Gastrocnemius medialis (tissue), 4 donors: ENCODE measurements at regions not wholly inside any gene's neighbourhood (a gene's known extent, or its start where the extent isn't known, plus 50 kb on each side); places are given as distances from the start of the nearest gene placed in this dataset.

ENCODE experiments used
- ATAC-seq, 2 donors: fragments of 150-250 bp; one replicate each; pipeline ENCODE4 v1.9.1; 2016
- DNase-seq, 2 donors: peaks; one replicate each; pipeline ENCODE4 v3.0.0-alpha.2; 2019
- H3K27ac ChIP-seq, 4 donors: fragments of 200-600 bp; sonication (generic); 1 replicate in 1 of 4; 2 replicates in 3 of 4; pipeline ENCODE4 v1.5.1; 2016 to 2018; ENCODE audit warnings: mild to moderate bottlenecking in 2 of 4, moderate library complexity in 1 of 4
- H3K27me3 ChIP-seq, 3 donors: fragments of 200-600 bp; sonication (generic) in 2 of 3; 1 replicate in 1 of 3; 2 replicates in 2 of 3; pipeline versions ENCODE4 v1.5.1 to v1.6.0; 2016 to 2019; ENCODE audit warnings: mild to moderate bottlenecking in 1 of 3, moderate library complexity in 1 of 3
- H3K36me3 ChIP-seq, 2 donors: fragments of 200-600 bp; sonication (generic) in 1 of 2; one replicate each; pipeline ENCODE4 v1.5.1; 2017 to 2018
- H3K4me1 ChIP-seq, 2 donors: fragments of 200-600 bp; sonication (generic) in 1 of 2; one replicate each; pipeline ENCODE4 v1.5.1; 2016 to 2017; ENCODE audit warnings: mild to moderate bottlenecking in 2 of 2
- H3K4me3 ChIP-seq, 4 donors: fragments of 200-600 bp; sonication (generic) in 3 of 4; 1 replicate in 1 of 4; 2 replicates in 3 of 4; pipeline ENCODE4 v1.5.1; 2016 to 2019; ENCODE audit warnings: mild to moderate bottlenecking in 2 of 4
- H3K9me3 ChIP-seq, 3 donors: fragments of 200-600 bp; sonication (generic) in 2 of 3; 1 replicate in 1 of 3; 2 replicates in 2 of 3; pipeline ENCODE4 v1.5.1; 2016 to 2019
- CTCF ChIP-seq, 5 experiments: fragments of 450-650 bp in 3 of 5; fragments of 200-600 bp in 2 of 5; sonication (generic) in 2 of 5; IDR thresholded peaks in 4 of 5; conservative IDR thresholded peaks in 1 of 5; 1 replicate in 4 of 5; 2 replicates in 1 of 5; pipeline ENCODE4 v1.5.1; 2016 to 2019; ENCODE audit warnings: antibody characterized with exemption in 5 of 5, mild to moderate bottlenecking in 3 of 5, moderate library complexity in 3 of 5
- POLR2A ChIP-seq, 2 donors: fragments of 450-650 bp; IDR thresholded peaks; one replicate each; pipeline ENCODE4 v1.6.1; 2017; ENCODE audit warnings: antibody characterized with exemption in 2 of 2, mild to moderate bottlenecking in 2 of 2, moderate library complexity in 2 of 2
- in situ Hi-C, 4 donors: fragments of 200-750 bp; cut with MboI; loops; one replicate each; pipeline versions ENCODE4 v1.15.0 to v1.8.0; 2017; ENCODE audit warnings: low sequenced_read_pairs in 4 of 4
- intact Hi-C: fragments of 100-400 bp; cut with DNase I; formaldehyde crosslinking; loops from one replicate; pipeline ENCODE4 v1.15.1; 2023; ENCODE audit warnings: low total_unique reads

GRCh38 chr22:47987885-47988515, 1225.5 kb downstream of the TBC1D22A start:
- H3K9me3 ChIP-seq: no peaks in the 10 kb centered on the region
- intact Hi-C loops: no loop called here
- ATAC-seq: no peak
- TF ChIP-seq POLR2A (IDR thresholded peaks at IDR 0.05) (no peak), CTCF (IDR thresholded peaks at IDR 0.05 in 4 of 5, conservative IDR thresholded peaks at IDR 0.05 in 1 of 5) (no peak)
- DNase-seq: no peak
- no peak overlapping the region for H3K27ac ChIP-seq
- no peak overlapping the region for H3K4me3 ChIP-seq
- H3K4me1 ChIP-seq: no peaks in the 10 kb centered on the region
- in situ Hi-C loops: no loop called here
- peaks cover 0 to 3% (median 0%) of the 10 kb centered on the region in 3 donors for H3K27me3 ChIP-seq
- no peaks in the 10 kb centered on the region for H3K36me3 ChIP-seq

GRCh38 chr22:47976219-47976618, 1213.8 kb downstream of the TBC1D22A start:
- no peak overlapping the region for H3K27ac ChIP-seq
- no peaks in the 10 kb centered on the region for H3K9me3 ChIP-seq
- in situ Hi-C loops (no loop called here), intact Hi-C loops (no loop called here)
- DNase-seq: no peak
- H3K27me3 ChIP-seq: no peaks in the 10 kb centered on the region
- TF ChIP-seq POLR2A (IDR thresholded peaks at IDR 0.05) (no peak), CTCF (IDR thresholded peaks at IDR 0.05 in 4 of 5, conservative IDR thresholded peaks at IDR 0.05 in 1 of 5) (no peak)
- H3K4me3 ChIP-seq: no peak overlapping the region
- no peaks in the 10 kb centered on the region for H3K4me1 ChIP-seq
- no peak for ATAC-seq
- no peaks in the 10 kb centered on the region for H3K36me3 ChIP-seq

GRCh38 chr22:47967831-47968230, 1205.4 kb downstream of the TBC1D22A start:
- Histone ChIP-seq H3K4me1 (no peaks in the 10 kb centered on the region), H3K27ac (no peak overlapping the region), H3K27me3 (no peaks in the 10 kb centered on the region), H3K4me3 (no peak overlapping the region), H3K36me3 (no peaks in the 10 kb centered on the region), H3K9me3 (no peaks in the 10 kb centered on the region)
- intact Hi-C loops: no loop called here
- DNase-seq (no peak), ATAC-seq (no peak)
- TF ChIP-seq CTCF (IDR thresholded peaks at IDR 0.05 in 4 of 5, conservative IDR thresholded peaks at IDR 0.05 in 1 of 5) (no peak), POLR2A (IDR thresholded peaks at IDR 0.05) (no peak)
- in situ Hi-C loops: no loop called here

GRCh38 chr22:47966316-47966715, 1203.9 kb downstream of the TBC1D22A start:
- H3K27me3 ChIP-seq: no peaks in the 10 kb centered on the region
- H3K9me3 ChIP-seq: no peaks in the 10 kb centered on the region
- H3K27ac ChIP-seq: no peak overlapping the region
- DNase-seq (no peak), ATAC-seq (no peak)
- TF ChIP-seq CTCF (IDR thresholded peaks at IDR 0.05 in 4 of 5, conservative IDR thresholded peaks at IDR 0.05 in 1 of 5) (no peak), POLR2A (IDR thresholded peaks at IDR 0.05) (no peak)
- in situ Hi-C loops: no loop called here
- intact Hi-C loops: no loop called here
- H3K4me1 ChIP-seq: no peaks in the 10 kb centered on the region
- no peaks in the 10 kb centered on the region for H3K36me3 ChIP-seq
- H3K4me3 ChIP-seq: no peak overlapping the region

- H3K4me3 ChIP-seq: no peak overlapping the region
- DNase-seq (no peak), ATAC-seq (no peak)
- no peak overlapping the region for H3K27ac ChIP-seq
- no peaks in the 10 kb centered on the region for H3K27me3 ChIP-seq
- TF ChIP-seq POLR2A (IDR thresholded peaks at IDR 0.05) (no peak), CTCF (IDR thresholded peaks at IDR 0.05 in 4 of 5, conservative IDR thresholded peaks at IDR 0.05 in 1 of 5) (no peak)
- in situ Hi-C loops (no loop called here), intact Hi-C loops (no loop called here)
- no peaks in the 10 kb centered on the region for H3K4me1 ChIP-seq
- no peaks in the 10 kb centered on the region for H3K36me3 ChIP-seq
- H3K9me3 ChIP-seq: no peaks in the 10 kb centered on the region
These were observed 1203.4 kb downstream of the TBC1D22A start for GRCh38 chr22:47965896-47966295.
